Small intestine (tissue), 7 donors: ENCODE measurements at regions not wholly inside any gene's neighbourhood (a gene's known extent, or its start where the extent isn't known, plus 50 kb on each side); places are given as distances from the start of the nearest gene placed in this dataset.

Experiments used
- DNase-seq, 2 donors: peaks; one replicate each; pipeline versions ENCODE4 v3.0.0 to v3.0.0-alpha.2; 2013
- FAIRE-seq: peaks from 2 replicates; lab custom pipeline; 2012; peaks lifted over from hg19 to GRCh38; lab: Jason Lieb, UNC
- H3K27ac ChIP-seq, 3 donors: one replicate each; pipeline ENCODE4 v1.5.1; 2013; ENCODE audit warnings: low read length in 2 of 3, mild to moderate bottlenecking in 2 of 3, control low read depth in 1 of 3, inconsistent platforms in 1 of 3, low read depth in 1 of 3, moderate library complexity in 1 of 3
- H3K27me3 ChIP-seq, 3 donors: one replicate each; pipeline ENCODE4 v1.6.1; 2013; ENCODE audit warnings: low read length in 3 of 3, inconsistent platforms in 1 of 3; ENCODE audit not compliant: control insufficient read depth in 3 of 3, insufficient read depth in 3 of 3
- H3K36me3 ChIP-seq, 3 donors: one replicate each; pipeline ENCODE4 v1.6.1; 2013; ENCODE audit warnings: low read length in 3 of 3, inconsistent platforms in 1 of 3, low read depth in 1 of 3, mild to moderate bottlenecking in 1 of 3, moderate library complexity in 1 of 3; ENCODE audit not compliant: control insufficient read depth in 3 of 3, insufficient read depth in 2 of 3
- H3K4me1 ChIP-seq, 3 donors: one replicate each; pipeline ENCODE4 v1.6.1; 2013; ENCODE audit warnings: low read length in 2 of 3, inconsistent platforms in 1 of 3, low read depth in 1 of 3, mild to moderate bottlenecking in 1 of 3, moderate library complexity in 1 of 3; ENCODE audit not compliant: control insufficient read depth in 3 of 3, insufficient read depth in 2 of 3
- H3K4me3 ChIP-seq, 3 donors: one replicate each; pipeline ENCODE4 v1.5.1; 2013; ENCODE audit warnings: low read length in 3 of 3, control low read depth in 1 of 3, inconsistent platforms in 1 of 3, low read depth in 1 of 3, mild to moderate bottlenecking in 1 of 3, moderate library complexity in 1 of 3
- H3K9me3 ChIP-seq, 2 donors: one replicate each; pipeline ENCODE4 v1.6.1; 2013; ENCODE audit warnings: low read depth in 1 of 2, low read length in 1 of 2; ENCODE audit not compliant: control insufficient read depth in 2 of 2, insufficient read depth in 1 of 2
- WGBS, 3 donors: extraction: QIAGEN DNeasy Blood & Tissue Kit; methylation state at CpG; one replicate each; pipeline ENCODE4 v1.1.7; 2013; 5-methylcytosine and 5-hydroxymethylcytosine counted together
- donor health status: healthy with polysubstance abuse.
- donor health status: control.
- donor health status: control.
- donor health status: Bipolar disorder and iron deficiency.
- donor health status: healthy.

- Histone ChIP-seq H3K9me3 (no peaks in the 10 kb centered on the region), H3K27me3 (no peaks in the 10 kb centered on the region), H3K36me3 (no peaks in the 10 kb centered on the region), H3K4me3 (no peak overlapping the region), H3K4me1 (no peaks in the 10 kb centered on the region), H3K27ac (no peak overlapping the region)
- no peak for FAIRE-seq
- DNase-seq, result no peak
- 83 to 90% (median 85%) methylated on average over 7 of the region's 7 CpGs for WGBS, 3 donors
Measured at GRCh38 chr1:101162736-101163735, 73.8 kb upstream of the S1PR1 start.

- no peak for FAIRE-seq
- Histone ChIP-seq H3K36me3 (no peaks in the 10 kb centered on the region), H3K27me3 (no peaks in the 10 kb centered on the region), H3K27ac (peak overlapping the region in 1 of 3 donors; percentile 26), H3K9me3 (no peaks in the 10 kb centered on the region), H3K4me3 (no peak overlapping the region), H3K4me1 (no peaks in the 10 kb centered on the region)
- 82 to 86% (median 84%) methylated on average over 3 of the region's 3 CpGs for WGBS, 3 donors
- no peak for DNase-seq
Measured at GRCh38 chr1:101162300-101162699, 74.5 kb upstream of the S1PR1 start.

- H3K4me3 ChIP-seq, result no peak overlapping the region
- H3K27ac ChIP-seq, result no peak overlapping the region
- no peaks in the 10 kb centered on the region for H3K36me3 ChIP-seq
- no peaks in the 10 kb centered on the region for H3K27me3 ChIP-seq
- no peak for FAIRE-seq
- DNase-seq, result no peak
- WGBS, 3 donors, result 65 to 68% (median 66%) methylated on average over 3 of the region's 3 CpGs
- no peaks in the 10 kb centered on the region for H3K4me1 ChIP-seq
- no peaks in the 10 kb centered on the region for H3K9me3 ChIP-seq
Measured at GRCh38 chr1:101161619-101162018, 75.2 kb upstream of the S1PR1 start.

DNA sequence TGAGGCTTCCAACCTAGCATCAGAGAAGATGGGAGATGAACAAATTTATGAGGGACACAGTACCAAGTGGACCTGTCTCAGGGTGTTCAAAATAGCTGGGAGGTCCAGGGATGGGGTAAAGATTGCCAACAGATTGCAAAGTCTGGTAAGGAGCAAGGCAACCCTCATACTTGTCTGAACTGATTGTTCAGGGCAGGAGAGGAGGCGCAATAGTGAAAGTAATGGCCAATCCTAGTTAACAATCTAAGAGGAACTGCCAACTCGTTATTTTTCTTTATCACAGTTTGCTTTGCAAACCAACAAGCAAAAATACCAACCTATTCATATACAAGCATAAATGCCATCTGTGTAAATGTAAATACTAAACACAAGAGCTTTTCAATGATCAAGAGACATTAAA, 78.4 kb upstream of the S1PR1 start:
- no peak for FAIRE-seq
- 61 to 81% (median 69%) methylated on average over 2 of the region's 2 CpGs for WGBS, 3 donors

GRCh38 chr1:101154547-101154946, 82.3 kb upstream of the S1PR1 start:
- no peak for FAIRE-seq
- no peak for DNase-seq
- Histone ChIP-seq H3K4me3 (no peak overlapping the region), H3K4me1 (peaks cover 0 to 6% (median 0%) of the 10 kb centered on the region in 3 donors), H3K36me3 (no peaks in the 10 kb centered on the region), H3K27me3 (no peaks in the 10 kb centered on the region), H3K27ac (no peak overlapping the region), H3K9me3 (no peaks in the 10 kb centered on the region)
- 52 to 88% (median 67%) methylated on average over 1 of the region's 1 CpG for WGBS, 3 donors

More for the DNA sequence above, 78.4 kb upstream of the S1PR1 start:
- no peak overlapping the region for H3K4me3 ChIP-seq
- DNase-seq, result no peak
- no peaks in the 10 kb centered on the region for H3K36me3 ChIP-seq
- H3K9me3 ChIP-seq, result no peaks in the 10 kb centered on the region
- H3K4me1 ChIP-seq, result no peaks in the 10 kb centered on the region
- no peak overlapping the region for H3K27ac ChIP-seq
- H3K27me3 ChIP-seq, result no peaks in the 10 kb centered on the region

DNA sequence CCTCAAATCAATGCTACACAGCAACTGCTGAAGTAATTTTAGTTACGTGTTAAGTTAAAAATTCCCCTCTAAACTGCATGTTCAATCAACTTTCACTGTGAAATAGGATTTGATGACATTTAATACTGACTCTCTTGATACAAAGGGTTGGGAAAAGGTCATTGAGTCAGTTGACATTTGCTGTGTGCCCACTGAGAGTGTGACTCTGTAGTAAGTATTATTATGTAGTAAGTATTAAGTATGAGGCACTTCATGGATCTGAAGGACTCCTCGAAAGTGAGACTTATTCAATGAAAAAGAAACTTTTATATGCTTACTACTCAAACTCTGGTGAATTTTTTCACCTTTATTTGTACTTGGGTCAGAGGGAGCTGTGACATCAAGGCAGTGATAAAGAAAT, 83.1 kb upstream of the S1PR1 start:
- DNase-seq (no peak), FAIRE-seq (no peak)
- H3K4me1 ChIP-seq, result peaks cover 0 to 8% (median 0%) of the 10 kb centered on the region in 3 donors
- no peak overlapping the region for H3K27ac ChIP-seq
- no peaks in the 10 kb centered on the region for H3K9me3 ChIP-seq
- no peaks in the 10 kb centered on the region for H3K36me3 ChIP-seq
- no peaks in the 10 kb centered on the region for H3K27me3 ChIP-seq
- 58 to 84% (median 83%) methylated on average over 2 of the region's 2 CpGs for WGBS, 3 donors
- H3K4me3 ChIP-seq, result no peak overlapping the region

GRCh38 chr1:101152633-101153032, 84.2 kb upstream of the S1PR1 start:
- 74 to 87% (median 83%) methylated on average over 4 of the region's 4 CpGs for WGBS, 3 donors
- no peak overlapping the region for H3K27ac ChIP-seq
- FAIRE-seq, result no peak
- no peaks in the 10 kb centered on the region for H3K27me3 ChIP-seq
- DNase-seq, result no peak
- no peaks in the 10 kb centered on the region for H3K9me3 ChIP-seq
- no peaks in the 10 kb centered on the region for H3K36me3 ChIP-seq
- H3K4me3 ChIP-seq, result no peak overlapping the region
- H3K4me1 ChIP-seq, result peaks cover 0 to 8% (median 0%) of the 10 kb centered on the region in 3 donors

DNA sequence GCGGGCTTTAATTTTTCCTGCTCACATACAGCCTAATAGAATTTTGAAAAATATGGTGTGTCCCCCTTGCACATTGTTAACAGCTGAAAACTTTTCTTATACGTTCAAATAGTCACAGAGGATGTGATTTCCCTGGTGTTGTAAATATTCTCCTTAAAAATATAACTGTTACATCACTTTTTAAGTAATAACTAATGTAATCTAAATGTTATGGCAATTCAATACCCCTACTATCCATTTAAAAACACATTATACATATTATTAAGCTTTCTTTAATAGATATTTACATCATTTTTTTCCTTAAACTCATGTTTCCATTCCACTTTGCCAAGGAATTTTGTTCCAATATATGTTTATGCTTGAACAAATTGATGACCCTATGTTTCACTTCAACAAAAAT, 85.5 kb upstream of the S1PR1 start:
- Histone ChIP-seq H3K4me1 (peaks cover 0 to 8% (median 0%) of the 10 kb centered on the region in 3 donors), H3K9me3 (no peaks in the 10 kb centered on the region), H3K36me3 (no peaks in the 10 kb centered on the region), H3K27me3 (no peaks in the 10 kb centered on the region), H3K4me3 (no peak overlapping the region), H3K27ac (no peak overlapping the region)
- DNase-seq (no peak), FAIRE-seq (no peak)
- 74 to 79% (median 74%) methylated on average over 2 of the region's 2 CpGs for WGBS, 3 donors
